ENCODE measurements at regions not wholly inside any gene's neighbourhood (a gene's known extent, or its start where the extent isn't known, plus 50 kb on each side); places are given as distances from the start of the nearest gene placed in this dataset.
A peak's percentile ranks its signal among the peaks of the same experiment; 100 is the strongest.

GRCh38 chr1:229184066-229184465, 86.8 kb upstream of the RAB4A start:
- Mint-ChIP-seq H3K27ac (no peak overlapping the region), H3K4me3 (no peak overlapping the region), H3K9me3 (no peaks in the 10 kb centered on the region), H3K36me3 (ENCODE audit: insufficient read depth in 2 of 2) (no peaks in the 10 kb centered on the region), H3K27me3 (ENCODE audit: low read depth) (no peaks in the 10 kb centered on the region), H3K4me1 (ENCODE audit: low read depth) (peaks cover 11% of the 10 kb centered on the region)
- DNase-seq (no peak), ATAC-seq (replicated peaks in 1 of 2) (no peak)

- H3K36me3 Mint-ChIP-seq (ENCODE audit: insufficient read depth in 2 of 2) = no peaks in the 10 kb centered on the region
Measured at GRCh38 chr1:229185963-229186362, 84.9 kb upstream of the RAB4A start.

GRCh38 chr1:229186373-229187056, 84.4 kb upstream of the RAB4A start:
- ATAC-seq (replicated peaks in 1 of 2) (peak; percentile 97), DNase-seq (peak; percentile 37 to 47)
- Mint-ChIP-seq H3K36me3 (ENCODE audit: insufficient read depth in 2 of 2) (no peaks in the 10 kb centered on the region), H3K9me3 (no peaks in the 10 kb centered on the region), H3K27ac (no peak overlapping the region), H3K4me3 (peak overlapping the region in 1 of 2 donors; percentile 40), H3K27me3 (ENCODE audit: low read depth) (no peaks in the 10 kb centered on the region), H3K4me1 (ENCODE audit: low read depth) (peaks cover 11% of the 10 kb centered on the region)

More at GRCh38 chr1:229185963-229186362, 84.9 kb upstream of the RAB4A start:
- DNase-seq = no peak
- Mint-ChIP-seq H3K27me3 (ENCODE audit: low read depth) (no peaks in the 10 kb centered on the region), H3K9me3 (no peaks in the 10 kb centered on the region), H3K4me1 (ENCODE audit: low read depth) (peaks cover 11% of the 10 kb centered on the region), H3K27ac (no peak overlapping the region), H3K4me3 (no peak overlapping the region)
- no peak for ATAC-seq (replicated peaks in 1 of 2)

- no peak overlapping the region for H3K4me3 Mint-ChIP-seq
- H3K4me1 Mint-ChIP-seq (ENCODE audit: low read depth) = peaks cover 22% of the 10 kb centered on the region
- DNase-seq (no peak), ATAC-seq (replicated peaks in 1 of 2) (no peak)
- no peaks in the 10 kb centered on the region for H3K36me3 Mint-ChIP-seq (ENCODE audit: insufficient read depth in 2 of 2)
- H3K27ac Mint-ChIP-seq = no peak overlapping the region
- no peaks in the 10 kb centered on the region for H3K27me3 Mint-ChIP-seq (ENCODE audit: low read depth)
- no peaks in the 10 kb centered on the region for H3K9me3 Mint-ChIP-seq
Measured at GRCh38 chr1:229190057-229190575, 80.8 kb upstream of the RAB4A start.

GRCh38 chr1:229191066-229191674, 79.7 kb upstream of the RAB4A start:
- Mint-ChIP-seq H3K4me3 (no peak overlapping the region), H3K36me3 (ENCODE audit: insufficient read depth in 2 of 2) (no peaks in the 10 kb centered on the region), H3K4me1 (ENCODE audit: low read depth) (peaks cover 19% of the 10 kb centered on the region), H3K9me3 (no peaks in the 10 kb centered on the region), H3K27ac (no peak overlapping the region), H3K27me3 (ENCODE audit: low read depth) (no peaks in the 10 kb centered on the region)
- ATAC-seq (replicated peaks in 1 of 2) = no peak
- DNase-seq = no peak

- ATAC-seq (replicated peaks in 1 of 2) (peak; percentile 68 to 86), DNase-seq (no peak)
- H3K27ac Mint-ChIP-seq = no peak overlapping the region
- H3K27me3 Mint-ChIP-seq (ENCODE audit: low read depth) = no peaks in the 10 kb centered on the region
- peaks cover 11% of the 10 kb centered on the region for H3K4me1 Mint-ChIP-seq (ENCODE audit: low read depth)
- no peaks in the 10 kb centered on the region for H3K9me3 Mint-ChIP-seq
- no peaks in the 10 kb centered on the region for H3K36me3 Mint-ChIP-seq (ENCODE audit: insufficient read depth in 2 of 2)
- H3K4me3 Mint-ChIP-seq = no peak overlapping the region
Measured at GRCh38 chr1:229192031-229192430, 78.9 kb upstream of the RAB4A start.

GRCh38 chr1:229192853-229193252, 78.1 kb upstream of the RAB4A start:
- ATAC-seq (replicated peaks in 1 of 2) = no peak
- no peaks in the 10 kb centered on the region for H3K36me3 Mint-ChIP-seq (ENCODE audit: insufficient read depth in 2 of 2)
- H3K4me3 Mint-ChIP-seq = no peak overlapping the region
- peaks cover 11% of the 10 kb centered on the region for H3K4me1 Mint-ChIP-seq (ENCODE audit: low read depth)
- H3K27ac Mint-ChIP-seq = no peak overlapping the region
- H3K9me3 Mint-ChIP-seq = no peaks in the 10 kb centered on the region
- no peaks in the 10 kb centered on the region for H3K27me3 Mint-ChIP-seq (ENCODE audit: low read depth)
- no peak for DNase-seq

GRCh38 chr1:229194096-229194495, 76.8 kb upstream of the RAB4A start:
- H3K36me3 Mint-ChIP-seq (ENCODE audit: insufficient read depth in 2 of 2) = no peaks in the 10 kb centered on the region
- H3K4me1 Mint-ChIP-seq (ENCODE audit: low read depth) = peaks cover 11% of the 10 kb centered on the region
- no peaks in the 10 kb centered on the region for H3K9me3 Mint-ChIP-seq
- no peak overlapping the region for H3K27ac Mint-ChIP-seq
- H3K27me3 Mint-ChIP-seq (ENCODE audit: low read depth) = no peaks in the 10 kb centered on the region
- H3K4me3 Mint-ChIP-seq = no peak overlapping the region
- ATAC-seq (replicated peaks in 1 of 2) (no peak), DNase-seq (no peak)

GRCh38 chr1:229195246-229195645, 75.7 kb upstream of the RAB4A start:
- no peak for DNase-seq
- no peaks in the 10 kb centered on the region for H3K36me3 Mint-ChIP-seq (ENCODE audit: insufficient read depth in 2 of 2)
- H3K4me1 Mint-ChIP-seq (ENCODE audit: low read depth) = peaks cover 11% of the 10 kb centered on the region
- ATAC-seq (replicated peaks in 1 of 2) = no peak
- H3K27me3 Mint-ChIP-seq (ENCODE audit: low read depth) = no peaks in the 10 kb centered on the region
- no peaks in the 10 kb centered on the region for H3K9me3 Mint-ChIP-seq
- H3K4me3 Mint-ChIP-seq = no peak overlapping the region
- H3K27ac Mint-ChIP-seq = no peak overlapping the region

- Mint-ChIP-seq H3K27ac (no peak overlapping the region), H3K27me3 (ENCODE audit: low read depth) (no peaks in the 10 kb centered on the region), H3K9me3 (no peaks in the 10 kb centered on the region), H3K4me1 (ENCODE audit: low read depth) (peaks cover 15% of the 10 kb centered on the region), H3K36me3 (ENCODE audit: insufficient read depth in 2 of 2) (no peaks in the 10 kb centered on the region), H3K4me3 (no peak overlapping the region)
- DNase-seq (no peak), ATAC-seq (replicated peaks in 1 of 2) (no peak)
Measured at GRCh38 chr1:229196404-229197264, 74.3 kb upstream of the RAB4A start.

GRCh38 chr1:229197265-229197585, 73.7 kb upstream of the RAB4A start:
- ATAC-seq (replicated peaks in 1 of 2) = no peak
- Mint-ChIP-seq H3K9me3 (no peaks in the 10 kb centered on the region), H3K27ac (no peak overlapping the region), H3K4me1 (ENCODE audit: low read depth) (peaks cover 10% of the 10 kb centered on the region), H3K4me3 (no peak overlapping the region), H3K36me3 (ENCODE audit: insufficient read depth in 2 of 2) (no peaks in the 10 kb centered on the region), H3K27me3 (ENCODE audit: low read depth) (no peaks in the 10 kb centered on the region)
- DNase-seq = no peak

- H3K9me3 Mint-ChIP-seq = no peaks in the 10 kb centered on the region
- peaks cover 7% of the 10 kb centered on the region for H3K4me1 Mint-ChIP-seq (ENCODE audit: low read depth)
Measured at GRCh38 chr1:229199261-229200243, 71.4 kb upstream of the RAB4A start.

More at GRCh38 chr1:229199261-229200243, 71.4 kb upstream of the RAB4A start:
- Mint-ChIP-seq H3K4me3 (peak overlapping the region in 1 of 2 donors; percentile 50), H3K27me3 (ENCODE audit: low read depth) (no peaks in the 10 kb centered on the region), H3K27ac (no peak overlapping the region), H3K36me3 (ENCODE audit: insufficient read depth in 2 of 2) (no peaks in the 10 kb centered on the region)
- ATAC-seq (replicated peaks in 1 of 2) (peak in 1 of 2 donors; percentile 39), DNase-seq (peak in 1 of 2 donors; percentile 19)
